H9 (cell line): ENCODE measurements at regions not wholly inside any gene's neighbourhood (a gene's known extent, or its start where the extent isn't known, plus 50 kb on each side); places are given as distances from the start of the nearest gene placed in this dataset.

Experiments
- DNase-seq: peaks from one replicate; pipeline ENCODE4 v3.0.0-alpha.2; 2017
- H2AFZ ChIP-seq: one replicate; pipeline ENCODE4 v1.6.1; 2013; ENCODE audit warnings: mild to moderate bottlenecking, low read length, control low read depth, moderate library complexity
- H2AK5ac ChIP-seq: 2 replicates; pipeline ENCODE4 v1.6.1; 2013; ENCODE audit warnings: low read length, control low read depth, mixed read lengths; ENCODE audit not compliant: insufficient read length
- H2BK120ac ChIP-seq: one replicate; pipeline ENCODE4 v1.6.1; 2013; ENCODE audit warnings: low read depth, mild to moderate bottlenecking, low read length, control low read depth, inconsistent platforms; ENCODE audit not compliant: poor library complexity, severe bottlenecking
- H2BK12ac ChIP-seq: 2 replicates; pipeline ENCODE4 v1.6.1; 2013; ENCODE audit warnings: low read length, control low read depth, mixed read lengths, low read depth; ENCODE audit not compliant: insufficient read length
- H2BK15ac ChIP-seq: 2 replicates; pipeline ENCODE4 v1.6.1; 2013; ENCODE audit warnings: low read depth, low read length, control low read depth
- H2BK20ac ChIP-seq: one replicate; pipeline ENCODE4 v1.6.1; 2013; ENCODE audit warnings: low read depth, mild to moderate bottlenecking, low read length, control low read depth, inconsistent platforms; ENCODE audit not compliant: poor library complexity, severe bottlenecking
- H2BK5ac ChIP-seq: 2 replicates; pipeline ENCODE4 v1.6.1; 2013; ENCODE audit warnings: low read length, control low read depth, mixed read lengths; ENCODE audit not compliant: insufficient read length
- H3K14ac ChIP-seq: 2 replicates; pipeline ENCODE4 v1.6.1; 2013; ENCODE audit warnings: low read length, control low read depth; ENCODE audit not compliant: insufficient read depth
- H3K18ac ChIP-seq: 2 replicates; pipeline ENCODE4 v1.6.1; 2013; ENCODE audit warnings: low read depth, mild to moderate bottlenecking, mixed read lengths, low read length, control low read depth; ENCODE audit not compliant: insufficient read length
- H3K23ac ChIP-seq: 2 replicates; pipeline ENCODE4 v1.6.1; 2013; ENCODE audit warnings: low read length, control low read depth, mixed read lengths, low read depth; ENCODE audit not compliant: insufficient read length
- H3K23me2 ChIP-seq: 2 replicates; pipeline ENCODE4 v1.6.1; 2013; ENCODE audit warnings: low read depth, mild to moderate bottlenecking, mixed read lengths, low read length, control low read depth; ENCODE audit not compliant: insufficient read length, poor library complexity, severe bottlenecking
- H3K27ac ChIP-seq: 2 replicates; pipeline ENCODE4 v1.5.1; 2013; ENCODE audit warnings: low read length, control low read depth, mixed read lengths, low read depth; ENCODE audit not compliant: insufficient read length
- H3K27me3 ChIP-seq: 2 replicates; pipeline ENCODE4 v1.6.1; 2013; ENCODE audit warnings: low read length, control low read depth, inconsistent platforms; ENCODE audit not compliant: insufficient read depth
- H3K4ac ChIP-seq: 2 replicates; pipeline ENCODE4 v1.6.1; 2013; ENCODE audit warnings: low read depth, mild to moderate bottlenecking, control low read depth, inconsistent platforms, low read length, moderate library complexity
- H3K4me1 ChIP-seq: 2 replicates; pipeline ENCODE4 v1.6.1; 2013; ENCODE audit warnings: low read length, control low read depth, inconsistent platforms; ENCODE audit not compliant: insufficient read depth
- H3K4me2 ChIP-seq: 2 replicates; pipeline ENCODE4 v1.6.1; 2013; ENCODE audit warnings: low read length, control low read depth, mixed read lengths; ENCODE audit not compliant: insufficient read length, insufficient read depth
- H3K56ac ChIP-seq: 2 replicates; pipeline ENCODE4 v1.6.1; 2013; ENCODE audit warnings: low read depth, mild to moderate bottlenecking, mixed read lengths, low read length, control low read depth; ENCODE audit not compliant: insufficient read length
- H3K79me1 ChIP-seq: 2 replicates; pipeline ENCODE4 v1.6.1; 2013; ENCODE audit warnings: low read depth, mild to moderate bottlenecking, moderate library complexity, low read length, control low read depth, inconsistent platforms; ENCODE audit not compliant: insufficient read depth, poor library complexity, severe bottlenecking
- H3K79me2 ChIP-seq: 2 replicates; pipeline ENCODE4 v1.6.1; 2013; ENCODE audit warnings: low read length, control low read depth, inconsistent platforms; ENCODE audit not compliant: insufficient read depth
- H3K9ac ChIP-seq: 2 replicates; pipeline ENCODE4 v1.6.1; 2013; ENCODE audit warnings: low read length, control low read depth, mixed read lengths; ENCODE audit not compliant: insufficient read length; ENCODE audit errors: extremely low read depth
- H3K9me3 ChIP-seq: one replicate; pipeline ENCODE4 v1.6.1; 2013; ENCODE audit warnings: low read depth, low read length, inconsistent platforms; ENCODE audit not compliant: control insufficient read depth
- H3T11ph ChIP-seq: one replicate; pipeline ENCODE4 v1.6.1; 2013; ENCODE audit warnings: mild to moderate bottlenecking, low read length, control low read depth, inconsistent platforms
- H4K20me1 ChIP-seq: one replicate; pipeline ENCODE4 v1.6.1; 2013; ENCODE audit not compliant: control insufficient read depth, insufficient read length, insufficient read depth
- H4K5ac ChIP-seq: 2 replicates; pipeline ENCODE4 v1.6.1; 2013; ENCODE audit warnings: low read depth, mild to moderate bottlenecking, mixed read lengths, low read length, control low read depth; ENCODE audit not compliant: insufficient read length
- H4K8ac ChIP-seq: replicated peaks from 2 replicates; pipeline ENCODE4 v1.6.1; 2013; ENCODE audit warnings: low read length, control low read depth, mixed read lengths, low read depth; ENCODE audit not compliant: insufficient read length
- H4K91ac ChIP-seq: 2 replicates; pipeline ENCODE4 v1.6.1; 2013; ENCODE audit warnings: low read depth, mild to moderate bottlenecking, moderate library complexity, mixed read lengths, low read length, control low read depth; ENCODE audit not compliant: insufficient read length
- H3K27ac Mint-ChIP-seq, 3 experiments: 2 replicates in 2 of 3; 3 replicates in 1 of 3; pipeline ENCODE4 v1.8.0; 2020 to 2021; ENCODE audit warnings: mixed read lengths in 3 of 3, mild to moderate bottlenecking in 1 of 3, moderate library complexity in 1 of 3
- H3K27me3 Mint-ChIP-seq: 2 replicates; pipeline ENCODE4 v1.8.0; 2021; ENCODE audit warnings: low read depth, mild to moderate bottlenecking, moderate library complexity, mixed read lengths
- H3K36me3 Mint-ChIP-seq, 3 experiments: 2 replicates in 2 of 3; 3 replicates in 1 of 3; pipeline ENCODE4 v1.8.0; 2020 to 2021; ENCODE audit warnings: low read depth in 3 of 3, mixed read lengths in 3 of 3; ENCODE audit not compliant: insufficient read depth in 1 of 3
- H3K4me1 Mint-ChIP-seq, 2 experiments: 2 replicates each; pipeline ENCODE4 v1.8.0; 2020; ENCODE audit warnings: mixed read lengths in 2 of 2
- H3K4me3 Mint-ChIP-seq, 2 experiments: 2 replicates in 1 of 2; 3 replicates in 1 of 2; pipeline ENCODE4 v1.8.0; 2020 to 2021; ENCODE audit warnings: mild to moderate bottlenecking in 2 of 2, mixed read lengths in 2 of 2, moderate library complexity in 1 of 2
- H3K9me3 Mint-ChIP-seq, 2 experiments: 2 replicates in 1 of 2; 3 replicates in 1 of 2; pipeline ENCODE4 v1.8.0; 2020; ENCODE audit warnings: mild to moderate bottlenecking in 2 of 2, mixed read lengths in 2 of 2, moderate library complexity in 1 of 2
- CTCF ChIP-seq: fragments of 200-600 bp; sonication (generic); conservative IDR thresholded peaks from 3 replicates; pipeline ENCODE4 v1.8.0; 2021; ENCODE audit warnings: antibody characterized with exemption, mild to moderate bottlenecking
- WGBS: extraction: QIAGEN DNeasy Blood & Tissue Kit; methylation state at CpG from one replicate; pipeline ENCODE4 v1.1.7; 2013; ENCODE audit warnings: missing lambda C conversion rate, low lambda C conversion rate, mixed read lengths; ENCODE audit not compliant: insufficient read length; ENCODE audit errors: extremely low coverage; 5-methylcytosine and 5-hydroxymethylcytosine counted together

DNA sequence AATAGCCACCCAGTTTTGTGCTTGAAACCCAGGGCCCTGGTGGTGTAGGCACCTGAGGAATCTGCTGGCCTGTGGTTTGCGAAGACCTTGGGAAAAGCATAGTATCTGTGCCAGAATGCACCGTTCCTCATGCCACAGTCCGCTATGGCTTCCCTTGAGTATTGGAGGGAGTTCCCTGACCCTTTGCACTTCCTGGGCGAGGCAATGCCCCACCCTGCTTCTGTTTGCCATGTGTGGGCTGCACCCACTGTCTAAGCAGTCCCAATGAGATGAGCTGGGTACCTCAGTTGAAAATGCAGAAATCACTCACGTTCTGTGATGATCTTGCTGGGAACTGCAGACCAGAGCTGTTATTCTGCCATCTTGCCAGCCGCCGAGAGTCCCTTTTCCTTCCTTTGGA, 483.5 kb downstream of the AGTPBP1 start:
- Histone ChIP-seq H3K4me1 (no peaks in the 10 kb centered on the region), H3K27me3 (no peaks in the 10 kb centered on the region), H4K20me1 (no peaks in the 10 kb centered on the region), H3K9me3 (no peaks in the 10 kb centered on the region), H4K8ac (no peak overlapping the region), H2BK15ac (no peak overlapping the region), H3K9ac (no peak overlapping the region), H2BK5ac (no peak overlapping the region), H3T11ph (no peak overlapping the region), H3K18ac (no peak overlapping the region), H2AFZ (no peak overlapping the region), H4K5ac (no peak overlapping the region), H3K4me2 (no peak overlapping the region), H2BK120ac (no peak overlapping the region), H3K23me2 (no peaks in the 10 kb centered on the region), H3K56ac (no peak overlapping the region), H4K91ac (no peak overlapping the region), H2AK5ac (no peak overlapping the region), H3K27ac (no peak overlapping the region), H3K23ac (no peak overlapping the region), H2BK12ac (no peak overlapping the region), H3K79me1 (no peaks in the 10 kb centered on the region), H3K14ac (no peak overlapping the region), H3K4ac (no peak overlapping the region), H3K79me2 (no peaks in the 10 kb centered on the region), H2BK20ac (no peak overlapping the region)
- no peaks in the 10 kb centered on the region for H3K36me3 Mint-ChIP-seq
- no peak for TF ChIP-seq CTCF
- no peak overlapping the region for H3K27ac Mint-ChIP-seq
- no CpG with 5 or more reads among the region's 7 CpGs for WGBS
- H3K4me1 Mint-ChIP-seq: peaks cover 2 to 8% of the 10 kb centered on the region in 2 experiments
- peaks cover 10% of the 10 kb centered on the region for H3K27me3 Mint-ChIP-seq
- no peaks in the 10 kb centered on the region; a peak in 1 of 5 replicates for H3K9me3 Mint-ChIP-seq
- DNase-seq: no peak
- no peak overlapping the region for H3K4me3 Mint-ChIP-seq
